Esophagus squamous epithelium (tissue), 4 donors: ENCODE measurements at regions not wholly inside any gene's neighbourhood (a gene's known extent, or its start where the extent isn't known, plus 50 kb on each side); places are given as distances from the start of the nearest gene placed in this dataset.

ENCODE experiments used
- CTCF ChIP-seq, 6 experiments: fragments of 450-650 bp in 4 of 6; fragments of 200-600 bp in 2 of 6; sonication (generic) in 2 of 6; IDR thresholded peaks; one replicate each; pipeline ENCODE4 v1.5.1; 2016 to 2019; ENCODE audit warnings: antibody characterized with exemption in 6 of 6, mild to moderate bottlenecking in 4 of 6, moderate library complexity in 4 of 6
- POLR2A ChIP-seq, 4 donors: fragments of 450-650 bp; IDR thresholded peaks; one replicate each; pipeline ENCODE4 v1.6.1; 2017; ENCODE audit warnings: antibody characterized with exemption in 4 of 4, mild to moderate bottlenecking in 4 of 4, moderate library complexity in 3 of 4

DNA sequence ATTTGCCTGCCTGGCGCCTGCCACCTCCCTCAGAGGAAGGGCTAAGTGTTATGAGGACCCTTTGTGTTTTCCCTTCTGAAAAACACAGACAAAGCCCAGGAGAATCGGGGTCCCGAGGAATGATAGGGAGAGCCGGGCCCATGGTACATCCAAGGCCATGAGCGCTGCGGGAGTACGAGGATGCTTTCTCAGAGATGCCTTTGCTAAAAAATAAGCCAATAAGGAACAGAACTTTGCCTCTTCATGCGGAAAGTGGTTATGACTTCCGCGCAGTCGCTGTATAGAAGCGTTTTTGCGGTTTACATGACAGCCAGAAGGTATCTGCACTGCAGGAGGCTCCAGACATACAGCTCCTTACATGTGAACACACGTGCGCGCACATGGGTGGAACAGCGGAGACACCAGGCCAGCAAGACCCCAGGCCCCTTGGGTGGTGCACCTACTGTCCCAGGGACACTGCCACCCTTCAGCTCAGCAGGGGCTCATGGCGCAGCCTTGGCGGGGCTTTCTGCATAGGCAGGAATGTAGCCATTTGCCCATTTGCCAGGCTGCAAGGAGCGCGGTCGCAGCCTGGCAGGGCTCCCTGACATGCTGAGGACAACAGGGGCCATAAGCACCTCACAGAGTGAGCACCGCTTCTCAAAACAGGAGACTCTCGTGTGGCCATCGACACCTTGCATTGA, 252.4 kb upstream of the SALL3 start:
- no peak for TF ChIP-seq CTCF (IDR thresholded peaks at IDR 0.05)
- no peak for TF ChIP-seq POLR2A (IDR thresholded peaks at IDR 0.05)
